GM21381 (cell line): ENCODE measurements at regions not wholly inside any gene's neighbourhood (a gene's known extent, or its start where the extent isn't known, plus 50 kb on each side); places are given as distances from the start of the nearest gene placed in this dataset.

Experiments
- ATAC-seq: cut with Tn5 transposase; IDR thresholded peaks from one replicate; pipeline ENCODE4 v1.9.1; 2021; ENCODE audit warnings: mild to moderate bottlenecking, moderate library complexity; ENCODE audit not compliant: unreplicated experiment

DNA sequence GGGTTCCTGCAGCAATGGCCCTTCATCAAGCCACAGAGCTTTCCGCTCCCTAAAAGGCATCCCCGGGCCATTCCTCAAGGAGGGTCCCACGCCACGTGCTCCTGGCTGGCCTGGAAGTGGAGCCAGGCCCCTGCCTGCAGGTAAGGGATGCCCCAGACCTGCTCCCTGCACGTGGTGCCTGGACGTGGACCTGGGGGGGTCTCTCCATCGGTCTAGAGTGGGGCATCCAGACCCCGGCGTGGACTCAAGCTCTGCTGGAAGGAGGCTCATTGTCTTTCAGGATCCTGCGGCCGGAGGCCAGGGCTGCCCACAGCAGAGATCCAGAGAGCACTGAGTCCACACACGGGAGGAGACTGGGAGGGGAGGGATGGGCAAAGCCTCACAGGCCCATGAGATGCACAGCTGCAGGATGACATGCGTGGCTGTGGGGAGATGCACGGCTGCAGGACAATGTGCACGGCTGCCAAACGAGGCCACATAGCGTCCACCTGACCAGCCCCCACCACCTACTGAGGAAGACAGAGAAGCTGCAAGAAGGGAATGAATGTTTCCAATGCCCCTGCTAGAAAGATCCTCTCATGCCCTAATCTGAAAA lies 236.7 kb downstream of the BRD1 start:
- ATAC-seq, result no peak

DNA sequence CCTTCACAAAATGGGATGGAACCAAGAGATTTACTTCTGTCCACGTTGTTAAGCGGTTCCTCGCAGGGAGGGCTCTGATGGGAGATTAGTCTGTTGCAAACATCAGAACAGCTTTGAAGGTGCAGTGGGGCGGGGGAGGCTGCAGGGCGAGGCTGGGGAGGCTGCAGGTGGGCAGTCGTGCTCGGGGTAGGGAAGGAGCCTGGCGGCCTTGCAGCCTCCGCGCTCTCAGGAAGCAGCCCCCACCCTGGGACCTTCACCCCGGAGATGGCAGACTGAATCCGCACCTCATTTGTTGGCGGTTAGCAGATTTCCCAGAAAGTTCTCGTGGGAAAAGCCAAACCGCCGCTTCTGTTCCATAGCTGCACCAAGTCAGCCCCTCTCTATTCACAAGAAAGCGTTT lies 237.3 kb downstream of the BRD1 start:
- ATAC-seq, result no peak

DNA sequence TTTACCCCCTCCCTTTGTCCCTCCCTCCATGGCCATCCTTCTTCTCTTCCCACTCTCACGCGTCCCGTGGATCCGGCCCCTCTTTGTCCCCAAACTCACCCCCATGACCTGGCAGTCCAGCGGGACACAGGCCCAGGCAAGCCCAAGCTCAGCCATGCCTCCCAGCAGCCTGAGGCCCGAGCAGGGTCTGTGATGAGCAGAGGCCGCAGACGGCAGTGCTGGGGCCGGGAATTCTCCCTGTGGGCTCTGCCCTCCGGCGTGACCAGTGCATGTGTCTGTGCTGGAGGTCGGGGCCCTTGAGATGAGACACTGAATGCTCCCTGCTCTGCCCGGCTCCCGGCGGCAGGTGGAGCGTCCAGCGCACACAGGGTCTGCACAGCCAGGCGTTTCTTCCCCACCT lies 237.9 kb downstream of the BRD1 start:
- no peak for ATAC-seq

DNA sequence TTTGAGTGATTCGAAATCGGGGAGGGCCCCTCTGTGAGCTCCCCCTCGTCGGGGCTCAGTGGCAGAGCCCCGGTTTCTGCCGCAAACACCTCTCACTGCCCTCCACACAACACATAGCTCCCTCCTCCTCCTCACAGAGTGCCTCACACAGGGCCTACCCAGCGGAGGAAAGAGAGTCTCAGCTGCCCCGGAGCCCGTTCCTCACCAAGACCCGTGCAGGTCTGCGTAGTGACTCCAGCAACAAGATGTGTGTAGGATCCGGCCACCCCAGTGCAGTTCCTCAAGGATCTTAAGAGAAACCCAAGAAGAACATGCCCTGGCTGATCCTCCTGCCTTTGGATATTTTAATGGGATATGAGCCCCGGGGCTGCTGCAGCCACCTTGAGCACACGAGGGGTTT lies 238.4 kb downstream of the BRD1 start:
- no peak for ATAC-seq

DNA sequence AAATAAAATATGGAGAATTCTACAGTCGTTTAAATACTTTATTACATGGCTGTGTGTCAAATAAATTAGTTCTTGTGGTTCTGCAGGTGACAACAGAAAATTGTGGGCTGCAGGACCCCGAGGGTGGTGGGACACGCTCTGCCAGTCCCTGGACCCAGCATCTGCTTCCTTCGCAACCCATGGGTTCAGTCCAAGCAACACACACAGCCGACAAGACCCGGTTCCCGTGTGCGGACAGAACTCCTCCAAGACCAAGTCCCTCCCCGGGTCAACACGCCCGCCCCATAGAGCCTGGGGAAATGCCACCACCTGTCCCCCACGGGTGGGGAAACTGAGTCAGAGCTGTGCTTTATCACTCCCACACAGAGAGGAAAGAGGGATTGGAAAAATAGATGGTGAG lies 238.9 kb downstream of the BRD1 start:
- ATAC-seq, result no peak

DNA sequence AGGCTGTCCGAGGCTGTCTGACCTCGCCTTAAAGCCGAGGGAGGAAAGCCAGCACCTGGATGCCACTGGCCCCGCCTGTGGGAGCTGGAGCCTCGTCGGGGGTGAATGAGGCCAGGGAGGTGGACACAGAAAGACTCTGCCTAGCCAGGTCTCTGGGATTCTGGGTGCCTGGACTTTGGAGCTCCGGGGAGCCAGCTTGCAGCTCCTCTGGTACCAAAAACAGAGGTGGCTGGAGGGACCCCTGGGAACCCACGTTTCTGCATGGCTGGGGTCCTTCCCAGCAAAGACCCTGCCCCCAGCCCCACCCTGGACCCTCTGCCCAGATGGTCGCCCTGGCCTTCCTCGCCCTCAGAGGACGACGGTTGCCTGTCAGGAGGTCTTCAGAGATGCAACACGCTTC lies 239.7 kb downstream of the BRD1 start:
- no peak for ATAC-seq

DNA sequence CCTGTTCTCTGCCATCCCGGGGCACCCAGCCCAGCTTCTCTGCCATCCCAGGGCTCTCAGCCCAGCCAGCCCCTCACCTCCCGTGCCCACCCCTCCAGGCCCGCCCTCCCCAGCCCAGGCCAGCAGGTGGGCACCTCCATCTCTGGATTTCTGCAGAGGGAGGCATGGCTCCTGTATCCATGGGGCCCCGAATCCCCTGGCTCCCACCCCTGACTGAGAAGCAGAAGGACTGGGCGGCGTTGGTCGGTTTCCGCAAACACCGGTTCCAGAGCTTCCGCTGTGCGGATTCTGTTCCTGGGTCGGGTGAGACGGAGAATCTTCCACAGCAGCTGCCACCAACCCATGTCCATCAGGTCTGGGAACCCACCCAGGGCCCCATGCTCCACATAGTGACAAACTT lies 240.3 kb downstream of the BRD1 start:
- no peak for ATAC-seq

DNA sequence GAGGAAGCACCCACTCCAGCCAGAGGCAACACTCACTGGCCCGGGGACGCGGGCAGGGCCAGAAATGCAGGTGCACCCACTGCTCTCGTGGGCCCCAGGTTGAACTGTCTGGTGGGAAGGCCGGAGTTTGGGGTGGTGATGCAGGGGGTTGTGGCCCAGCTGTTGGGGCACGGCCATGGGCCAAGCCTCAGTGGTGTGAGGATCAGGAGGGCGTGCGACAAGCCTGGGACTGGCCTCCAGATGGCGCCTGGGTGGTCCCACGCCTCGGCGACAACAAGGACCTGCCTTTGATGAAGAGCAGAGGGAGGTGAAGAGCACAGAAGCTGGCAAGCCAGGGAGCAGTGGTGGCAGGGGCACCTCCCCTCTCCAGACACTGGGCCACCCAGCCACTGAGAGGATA lies 240.8 kb downstream of the BRD1 start:
- ATAC-seq, result no peak

DNA sequence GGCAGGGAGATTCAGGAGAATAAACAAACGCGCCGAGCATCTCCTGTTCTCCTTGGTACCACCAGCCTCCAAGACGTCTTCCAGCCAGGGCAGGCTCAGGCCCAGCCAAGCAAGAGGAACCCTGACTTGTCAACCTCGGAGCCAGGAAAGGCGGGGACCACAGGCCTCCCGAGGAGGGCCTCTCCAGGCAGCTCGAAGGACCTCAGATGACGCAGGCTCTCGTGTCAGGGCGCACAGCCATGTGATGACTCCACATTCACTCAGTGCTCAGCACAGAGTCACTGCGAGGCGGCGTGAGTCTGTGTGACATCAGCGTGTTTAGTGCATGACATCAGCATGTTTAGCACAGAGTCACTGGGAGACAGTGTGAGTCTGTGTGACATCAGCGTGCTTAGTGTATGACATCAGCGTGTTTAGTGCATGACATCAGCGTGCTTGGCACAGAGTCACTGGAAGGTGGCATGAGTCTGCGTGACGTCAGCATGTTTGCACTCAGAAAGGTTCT lies 241.4 kb downstream of the BRD1 start:
- ATAC-seq, result no peak

DNA sequence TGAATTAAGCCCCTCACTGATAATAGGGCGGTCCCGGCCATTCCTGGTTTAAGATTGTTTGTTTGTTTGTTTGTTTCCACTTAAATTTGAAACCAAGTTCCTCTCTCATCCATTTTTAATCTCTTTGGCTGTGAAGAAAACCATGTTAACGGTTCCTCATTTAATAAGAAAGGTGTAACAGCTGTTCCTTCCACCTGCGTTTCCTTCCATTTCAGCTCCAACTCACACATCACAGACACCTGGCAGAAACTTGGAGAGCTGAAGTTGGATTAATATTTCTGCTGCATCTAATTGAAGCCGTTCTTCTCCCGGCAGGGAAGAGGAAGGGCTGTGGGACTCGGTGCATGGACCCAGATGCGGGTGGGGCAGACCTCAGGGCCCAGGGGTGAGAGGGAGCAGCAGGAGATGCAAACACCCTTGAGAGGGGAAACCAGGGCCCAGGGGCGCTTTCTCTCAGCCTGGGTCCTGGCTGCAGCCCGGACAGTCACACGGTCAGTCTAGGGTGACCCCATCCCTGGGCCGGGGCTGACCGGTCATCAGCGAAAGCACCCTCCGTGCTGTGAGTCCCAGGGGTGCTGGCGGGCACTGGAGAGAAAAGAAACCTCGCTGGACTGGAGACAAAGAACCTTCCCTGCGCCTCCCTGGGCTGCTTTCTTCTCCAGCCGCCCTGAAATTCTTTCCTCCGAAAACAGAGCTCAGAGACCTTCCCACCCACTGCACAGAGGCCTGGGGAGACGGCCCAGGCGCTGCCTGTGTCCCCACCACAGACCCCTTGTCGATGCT lies 242.0 kb downstream of the BRD1 start:
- no peak for ATAC-seq

DNA sequence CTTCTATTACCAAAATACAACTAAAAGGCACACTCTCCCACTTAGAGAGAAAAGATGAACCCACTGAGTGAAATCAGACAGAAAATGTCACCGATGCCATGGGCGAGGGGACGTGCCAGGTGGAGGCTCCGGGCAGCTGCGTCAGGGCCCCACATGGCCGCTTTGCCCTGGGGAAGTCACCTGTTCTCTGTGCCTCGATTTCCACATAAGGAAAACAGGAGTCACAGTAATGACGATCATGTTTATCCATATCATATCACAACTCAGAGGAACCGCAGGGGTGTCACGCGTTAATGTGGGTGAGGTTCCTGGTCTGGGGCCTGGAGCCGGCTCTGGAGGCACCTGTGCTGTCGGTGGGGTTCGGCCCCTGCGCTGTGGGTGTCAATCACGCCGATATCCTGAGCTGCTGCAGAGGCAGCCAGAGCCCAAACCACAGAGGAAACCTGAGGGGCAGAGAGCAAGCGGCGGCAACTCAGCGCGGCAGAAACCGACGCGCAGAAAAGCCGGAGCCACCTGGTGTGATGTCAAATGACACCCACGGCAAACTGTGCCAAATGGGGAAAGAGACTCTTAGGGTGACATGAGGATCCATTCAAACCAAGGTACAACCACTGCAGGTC lies 243.7 kb downstream of the BRD1 start:
- no peak for ATAC-seq

DNA sequence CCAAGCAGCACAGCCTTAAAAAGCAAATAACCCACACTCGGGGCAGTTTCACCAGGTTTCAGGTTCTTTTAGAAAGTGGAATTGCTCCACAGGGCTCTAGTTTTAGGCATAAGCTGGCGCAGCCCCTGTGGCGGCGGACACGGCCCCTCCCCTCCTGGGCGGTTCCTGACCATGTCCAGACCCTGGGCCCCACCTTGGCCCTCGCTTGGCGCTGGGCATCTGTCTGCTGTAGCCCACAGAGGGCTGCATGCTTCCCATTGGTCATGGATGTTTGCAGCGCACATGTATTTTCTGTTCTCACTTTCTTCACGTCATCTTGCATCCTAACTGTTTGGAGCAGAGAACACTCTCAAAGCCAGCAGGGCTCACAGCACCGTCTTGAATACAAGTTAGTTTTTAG lies 244.3 kb downstream of the BRD1 start:
- ATAC-seq, result no peak

DNA sequence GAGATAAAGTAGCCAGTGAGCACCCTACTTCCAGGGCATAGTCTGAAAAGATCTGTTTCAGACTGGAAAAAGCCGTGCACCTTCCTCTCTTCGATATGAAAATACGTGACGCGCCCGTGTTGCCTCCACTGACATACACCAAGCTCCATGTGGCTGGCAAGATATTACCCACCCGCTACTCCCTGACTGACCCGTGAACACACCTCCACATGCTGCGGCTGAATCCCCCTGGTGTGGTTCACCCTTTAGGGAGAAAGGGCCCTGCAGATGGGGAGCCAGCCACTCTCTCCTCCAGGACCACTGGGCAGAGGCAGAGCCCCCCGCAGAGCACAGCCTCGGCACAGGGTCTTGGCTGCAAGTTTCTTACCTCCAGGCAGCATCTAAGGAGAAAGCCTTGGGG lies 245.0 kb downstream of the BRD1 start:
- ATAC-seq, result no peak

DNA sequence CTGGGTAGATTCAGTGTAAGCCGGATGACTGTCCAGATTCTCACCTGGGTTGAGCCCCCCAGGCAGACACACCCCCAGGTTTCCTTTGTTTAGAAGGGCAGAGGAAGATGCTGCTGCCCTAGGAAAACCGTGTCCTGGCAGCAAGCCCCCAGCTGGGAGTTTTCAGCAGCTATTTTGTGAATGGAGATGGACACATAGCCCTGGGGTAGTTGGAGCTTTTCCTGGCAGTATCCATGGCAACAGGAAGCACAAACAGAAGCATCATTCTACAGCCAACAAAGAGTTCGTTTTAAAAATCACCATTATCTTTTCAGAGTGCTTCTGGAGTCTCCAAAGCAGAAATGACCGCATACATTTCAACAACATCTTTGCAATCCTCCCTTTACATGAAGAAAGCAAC lies 245.5 kb downstream of the BRD1 start:
- no peak for ATAC-seq

DNA sequence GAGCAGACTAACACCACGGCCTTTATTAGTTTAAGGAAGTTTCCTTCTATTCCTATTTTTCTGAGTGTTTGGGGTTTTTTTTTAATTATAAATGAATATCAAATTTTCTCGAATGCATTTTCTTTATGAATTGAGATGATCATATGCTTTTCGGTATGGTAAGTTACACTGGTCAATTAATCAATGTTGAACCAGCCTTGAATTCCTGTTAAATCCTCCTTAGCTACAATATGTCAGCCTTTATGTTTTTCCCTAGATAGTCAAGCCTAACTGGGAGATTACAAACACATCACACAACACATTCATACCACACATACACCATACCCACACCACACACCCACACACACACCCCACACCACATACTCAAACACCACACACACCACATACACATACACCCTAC lies 247.6 kb downstream of the BRD1 start:
- ATAC-seq, result no peak

DNA sequence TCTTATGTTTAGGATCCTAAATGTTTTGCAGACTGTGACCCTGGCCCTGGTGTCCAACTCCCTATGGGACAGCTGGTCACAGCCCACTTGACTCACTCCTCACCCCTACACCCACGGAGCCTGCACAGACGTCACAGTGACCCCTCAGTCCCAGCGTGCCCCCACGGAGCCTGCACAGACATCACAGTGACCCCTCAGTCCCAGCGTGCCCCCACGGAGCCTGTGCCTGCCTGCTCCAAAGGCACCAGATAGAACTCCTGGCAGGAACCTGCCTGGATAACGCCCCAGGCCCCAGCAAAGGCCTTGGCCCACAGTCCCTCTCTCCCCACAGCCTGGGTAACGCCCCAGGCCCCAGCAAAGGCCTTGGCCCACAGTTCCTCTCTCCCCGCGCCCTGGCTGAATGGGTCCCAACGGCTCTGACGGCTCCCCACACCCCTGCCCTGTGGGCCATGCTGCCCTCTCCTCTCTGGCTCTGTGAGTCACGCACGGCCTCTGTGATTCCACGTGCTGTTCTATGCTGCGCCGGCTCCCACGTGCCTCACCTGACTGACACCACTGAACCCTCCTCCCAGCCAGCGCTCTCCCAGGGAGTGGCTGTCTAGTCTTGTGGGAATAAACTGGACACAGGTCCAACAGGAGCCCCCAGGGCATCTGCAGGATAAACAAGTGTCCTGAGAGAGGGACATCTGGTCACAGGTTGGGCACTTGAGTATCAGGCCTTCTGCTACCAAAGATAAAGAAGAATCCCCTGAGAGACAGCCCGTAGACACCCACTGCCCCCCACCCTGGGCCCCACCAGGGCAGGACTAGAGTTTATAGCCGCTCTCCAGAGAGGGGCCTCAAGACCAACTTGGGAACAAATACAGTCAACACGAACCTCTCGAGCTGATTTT lies 250.3 kb downstream of the BRD1 start:
- no peak for ATAC-seq

DNA sequence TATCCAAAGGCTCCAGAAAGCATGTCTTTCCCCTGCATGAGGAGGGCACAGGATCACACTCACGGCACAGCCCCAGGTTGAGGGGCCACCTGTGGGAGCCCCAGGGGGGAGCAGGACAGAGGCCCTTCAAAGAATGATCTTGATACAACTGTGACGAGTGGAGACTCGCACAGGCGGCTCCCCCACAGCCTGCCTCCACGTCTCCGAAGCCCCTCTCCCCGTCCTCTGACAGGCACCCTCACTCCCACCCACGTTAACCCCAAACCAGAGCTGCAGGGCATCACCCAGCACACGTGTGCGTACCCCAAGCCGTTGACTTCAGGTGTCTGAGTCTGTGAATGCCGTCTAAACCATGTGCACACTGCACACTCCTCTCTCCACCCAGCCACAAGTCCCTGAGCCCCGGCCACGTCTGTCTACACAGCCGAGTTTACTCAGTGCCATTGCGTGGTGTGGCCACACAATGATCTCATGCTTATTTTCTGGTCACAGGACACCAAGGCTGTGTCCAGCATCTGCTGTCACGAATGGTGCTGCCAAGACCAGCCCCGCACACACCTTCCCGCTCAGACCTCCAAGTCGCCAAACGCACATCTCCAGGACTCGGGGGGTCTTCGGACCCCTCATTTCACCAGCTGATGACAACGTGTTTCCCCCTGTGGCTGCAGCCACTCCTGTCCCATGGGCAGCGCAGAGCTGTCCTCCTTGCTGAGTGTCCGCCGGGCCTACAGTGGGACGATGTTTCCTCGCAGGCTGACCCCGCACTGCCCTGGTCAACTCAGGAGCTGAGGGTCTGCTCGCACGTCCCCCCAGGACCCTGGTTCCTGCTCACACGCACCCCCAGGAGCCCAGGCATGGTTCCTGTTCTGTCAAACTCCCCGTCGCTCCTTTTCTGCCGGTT lies 251.2 kb downstream of the BRD1 start:
- ATAC-seq, result no peak

DNA sequence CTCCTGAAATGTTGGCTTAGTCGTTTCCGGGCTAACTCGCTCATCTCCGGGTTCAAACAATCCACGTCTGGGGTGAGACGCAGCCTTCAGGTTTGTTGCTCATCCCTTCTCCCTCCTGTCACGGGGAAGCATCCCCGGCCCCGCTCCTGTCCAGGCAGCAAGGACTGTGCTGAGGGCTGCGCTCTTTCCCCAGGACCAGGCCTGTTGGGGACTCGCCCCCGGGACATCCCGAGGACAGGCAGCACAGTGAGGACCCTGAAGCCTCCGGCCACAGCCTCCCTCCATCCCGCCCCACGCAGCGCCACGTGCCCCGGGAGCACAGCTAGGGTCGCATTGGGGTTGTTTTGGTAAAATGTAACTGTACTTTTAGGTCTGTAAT lies 252.0 kb downstream of the BRD1 start:
- ATAC-seq, result no peak

DNA sequence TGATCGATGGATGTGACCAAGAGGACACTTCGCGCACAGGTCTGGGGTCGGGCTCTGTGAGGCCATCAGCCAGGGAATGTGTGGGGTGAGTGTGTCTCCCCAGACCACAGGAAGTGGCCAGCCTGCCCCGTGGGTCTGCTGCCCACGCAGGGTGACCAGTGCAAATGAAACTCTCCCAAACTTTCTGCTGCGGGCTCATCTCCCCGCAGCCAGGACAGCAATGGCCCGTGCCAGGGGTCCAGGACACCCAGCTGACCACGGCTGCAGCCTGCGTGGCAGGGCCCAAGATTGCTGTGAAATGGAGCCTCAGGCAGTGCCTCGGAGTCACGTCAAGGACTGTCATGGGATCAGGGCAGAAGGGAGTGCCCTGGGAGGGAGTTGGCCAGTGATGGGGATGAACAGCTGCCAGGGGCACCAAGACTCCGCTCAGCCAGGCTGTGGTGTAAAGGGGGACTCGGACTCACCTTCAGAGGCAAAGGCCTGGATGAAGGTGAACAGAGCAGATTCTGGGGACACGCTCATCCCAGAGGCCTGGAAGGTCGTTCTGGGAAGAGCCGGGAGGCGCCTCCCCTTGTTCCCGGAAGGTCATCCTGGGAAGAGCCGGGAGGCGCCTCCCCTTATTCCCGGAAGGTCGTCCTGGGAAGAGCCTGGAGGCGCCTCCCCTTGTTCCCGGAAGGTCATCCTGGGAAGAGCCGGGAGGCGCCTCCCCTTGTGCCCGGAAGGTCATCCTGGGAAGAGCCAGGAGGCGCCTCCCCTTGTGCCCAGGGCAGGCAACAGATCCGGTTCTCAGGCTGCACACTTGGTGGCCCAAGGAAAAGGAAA lies 252.6 kb downstream of the BRD1 start:
- no peak for ATAC-seq
